ENCODE measurements at regions not wholly inside any gene's neighbourhood (a gene's known extent, or its start where the extent isn't known, plus 50 kb on each side); places are given as distances from the start of the nearest gene placed in this dataset.

DNA sequence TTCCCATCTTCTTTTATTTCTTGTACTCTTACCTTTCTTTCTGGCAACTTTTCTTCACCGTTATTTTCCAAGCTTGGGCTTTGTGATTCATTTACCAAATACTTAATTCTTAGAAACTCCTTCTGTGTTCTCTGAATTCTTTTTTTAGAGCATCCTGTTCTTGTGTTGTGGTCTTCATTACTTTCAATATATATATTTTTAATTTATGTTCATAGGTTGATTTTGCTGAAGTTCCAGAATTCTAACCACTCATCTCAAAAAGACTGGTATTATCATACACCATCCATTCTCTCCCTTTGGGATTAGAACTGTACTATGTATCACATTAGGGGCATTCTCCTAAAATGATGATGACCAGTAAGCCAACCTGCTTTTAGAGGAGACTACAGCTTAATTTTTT lies 362.3 kb upstream of the CBLB start:
- Histone ChIP-seq H3K4me1 (ENCODE audit: insufficient read depth, low read length, poor library complexity, severe bottlenecking) (peaks cover 10% of the 10 kb centered on the region), H3K9me3 (ENCODE audit: insufficient read depth, low read depth, low read length) (no peaks in the 10 kb centered on the region), H3K9ac (ENCODE audit: low read depth, low read length, poor library complexity, severe bottlenecking) (no peak overlapping the region), H3K27me3 (ENCODE audit: insufficient read depth, low read length, poor library complexity, severe bottlenecking) (no peaks in the 10 kb centered on the region), H4K20me1 (ENCODE audit: insufficient read depth, low read length, poor library complexity, severe bottlenecking) (no peaks in the 10 kb centered on the region), H3K79me2 (ENCODE audit: insufficient read depth, low read length) (no peaks in the 10 kb centered on the region), H2AFZ (ENCODE audit: low read length) (no peak overlapping the region), H3K4me2 (ENCODE audit: low read depth, low read length, poor library complexity, severe bottlenecking) (no peak overlapping the region), H3K9me2 (replicated peaks; ENCODE audit: low read depth, low read length) (no peaks in the 10 kb centered on the region), H3K4me3 (ENCODE audit: low read length, poor library complexity, severe bottlenecking) (no peak overlapping the region), H3K36me3 (ENCODE audit: insufficient read depth, low read length) (no peaks in the 10 kb centered on the region), H3F3A (ENCODE audit: low read depth) (no peaks in the 10 kb centered on the region)
- no peak for TF ChIP-seq EZH2phosphoT487 (IDR thresholded peaks at IDR 0.05; ENCODE audit: borderline replicate concordance)
- TF ChIP-seq, protein P1, sequence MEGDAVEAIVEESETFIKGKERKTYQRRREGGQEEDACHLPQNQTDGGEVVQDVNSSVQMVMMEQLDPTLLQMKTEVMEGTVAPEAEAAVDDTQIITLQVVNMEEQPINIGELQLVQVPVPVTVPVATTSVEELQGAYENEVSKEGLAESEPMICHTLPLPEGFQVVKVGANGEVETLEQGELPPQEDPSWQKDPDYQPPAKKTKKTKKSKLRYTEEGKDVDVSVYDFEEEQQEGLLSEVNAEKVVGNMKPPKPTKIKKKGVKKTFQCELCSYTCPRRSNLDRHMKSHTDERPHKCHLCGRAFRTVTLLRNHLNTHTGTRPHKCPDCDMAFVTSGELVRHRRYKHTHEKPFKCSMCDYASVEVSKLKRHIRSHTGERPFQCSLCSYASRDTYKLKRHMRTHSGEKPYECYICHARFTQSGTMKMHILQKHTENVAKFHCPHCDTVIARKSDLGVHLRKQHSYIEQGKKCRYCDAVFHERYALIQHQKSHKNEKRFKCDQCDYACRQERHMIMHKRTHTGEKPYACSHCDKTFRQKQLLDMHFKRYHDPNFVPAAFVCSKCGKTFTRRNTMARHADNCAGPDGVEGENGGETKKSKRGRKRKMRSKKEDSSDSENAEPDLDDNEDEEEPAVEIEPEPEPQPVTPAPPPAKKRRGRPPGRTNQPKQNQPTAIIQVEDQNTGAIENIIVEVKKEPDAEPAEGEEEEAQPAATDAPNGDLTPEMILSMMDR (conservative IDR thresholded peaks at IDR 0.05; ENCODE audit: low read length): no peak

DNA sequence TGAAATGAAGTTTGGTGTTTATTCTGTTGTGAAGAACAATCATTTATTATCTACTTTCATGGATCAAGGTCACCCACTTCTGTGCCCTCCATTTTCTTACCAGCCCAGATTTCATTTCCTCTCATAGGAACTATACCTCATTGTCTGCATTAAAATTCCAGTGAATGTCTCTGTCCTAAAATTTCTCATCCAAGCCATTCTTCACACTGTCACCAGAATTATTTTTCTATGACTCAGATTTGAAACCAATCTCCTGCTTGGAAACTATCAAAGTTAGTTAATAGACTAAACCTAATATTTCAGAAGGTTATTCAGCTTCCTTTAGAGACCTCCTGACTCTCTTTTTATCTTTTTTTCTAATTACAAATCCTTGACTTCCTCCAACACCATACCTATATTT lies 364.1 kb upstream of the CBLB start:
- H2AFZ ChIP-seq (ENCODE audit: low read length): no peak overlapping the region

DNA sequence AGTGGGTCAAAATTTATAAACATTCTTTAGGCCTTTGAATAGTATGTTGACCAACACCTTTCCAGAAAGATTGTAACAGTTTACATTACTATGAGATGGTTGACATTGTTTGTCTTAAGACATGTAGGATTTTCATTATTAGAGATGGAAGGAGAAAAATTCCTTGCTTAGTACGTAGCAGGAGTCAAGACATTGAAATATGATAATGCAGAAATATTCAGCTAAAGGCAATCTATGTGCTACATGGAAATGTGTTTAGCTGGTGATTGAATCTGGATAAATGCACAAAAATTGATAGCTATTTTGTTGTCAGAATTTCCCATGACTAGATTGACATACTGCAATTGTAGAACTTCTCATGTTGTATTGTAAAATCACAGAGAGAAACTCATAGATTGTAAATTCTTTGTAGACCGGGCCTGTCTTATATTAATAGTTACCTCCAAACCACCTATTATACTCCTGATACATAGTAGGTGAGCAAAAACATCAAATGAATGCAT lies 370.4 kb upstream of the CBLB start:
- Histone ChIP-seq H3K9me2 (replicated peaks; ENCODE audit: low read depth, low read length) (no peaks in the 10 kb centered on the region), H3K36me3 (ENCODE audit: insufficient read depth, low read length) (no peaks in the 10 kb centered on the region), H3K9ac (ENCODE audit: low read depth, low read length, poor library complexity, severe bottlenecking) (no peak overlapping the region), H4K20me1 (ENCODE audit: insufficient read depth, low read length, poor library complexity, severe bottlenecking) (no peaks in the 10 kb centered on the region), H3K4me2 (ENCODE audit: low read depth, low read length, poor library complexity, severe bottlenecking) (no peak overlapping the region), H3K27me3 (ENCODE audit: insufficient read depth, low read length, poor library complexity, severe bottlenecking) (no peaks in the 10 kb centered on the region), H3K4me1 (ENCODE audit: insufficient read depth, low read length, poor library complexity, severe bottlenecking) (no peaks in the 10 kb centered on the region), H3K79me2 (ENCODE audit: insufficient read depth, low read length) (no peaks in the 10 kb centered on the region), H2AFZ (ENCODE audit: low read length) (no peak overlapping the region), H3K4me3 (ENCODE audit: low read length, poor library complexity, severe bottlenecking) (no peak overlapping the region), H3F3A (ENCODE audit: low read depth) (no peaks in the 10 kb centered on the region), H3K9me3 (ENCODE audit: insufficient read depth, low read depth, low read length) (no peaks in the 10 kb centered on the region; the same call in 1 of the 2 replicates)
- TF ChIP-seq EZH2phosphoT487 (IDR thresholded peaks at IDR 0.05; ENCODE audit: borderline replicate concordance): no peak
- TF ChIP-seq, protein P1 (conservative IDR thresholded peaks at IDR 0.05; ENCODE audit: low read length): no peak

More for the DNA sequence above, 364.1 kb upstream of the CBLB start:
- H3K4me2 ChIP-seq (ENCODE audit: low read depth, low read length, poor library complexity, severe bottlenecking): no peak overlapping the region
- no peaks in the 10 kb centered on the region for H3K36me3 ChIP-seq (ENCODE audit: insufficient read depth, low read length)
- no peak overlapping the region for H3K4me3 ChIP-seq (ENCODE audit: low read length, poor library complexity, severe bottlenecking)
- no peak overlapping the region for H3K9ac ChIP-seq (ENCODE audit: low read depth, low read length, poor library complexity, severe bottlenecking)
- no peaks in the 10 kb centered on the region for H3K9me2 ChIP-seq (replicated peaks; ENCODE audit: low read depth, low read length)
- H3K79me2 ChIP-seq (ENCODE audit: insufficient read depth, low read length): no peaks in the 10 kb centered on the region
- H4K20me1 ChIP-seq (ENCODE audit: insufficient read depth, low read length, poor library complexity, severe bottlenecking): no peaks in the 10 kb centered on the region
- TF ChIP-seq, protein P1 (conservative IDR thresholded peaks at IDR 0.05; ENCODE audit: low read length): no peak
- TF ChIP-seq EZH2phosphoT487 (IDR thresholded peaks at IDR 0.05; ENCODE audit: borderline replicate concordance): no peak
- peaks cover 10% of the 10 kb centered on the region for H3K4me1 ChIP-seq (ENCODE audit: insufficient read depth, low read length, poor library complexity, severe bottlenecking)
- H3K9me3 ChIP-seq (ENCODE audit: insufficient read depth, low read depth, low read length): no peaks in the 10 kb centered on the region; the same call in 1 of the 2 replicates
- H3F3A ChIP-seq (ENCODE audit: low read depth): no peaks in the 10 kb centered on the region
- no peaks in the 10 kb centered on the region for H3K27me3 ChIP-seq (ENCODE audit: insufficient read depth, low read length, poor library complexity, severe bottlenecking)
